Tibial nerve (tissue), 4 donors: ENCODE measurements at regions not wholly inside any gene's neighbourhood (a gene's known extent, or its start where the extent isn't known, plus 50 kb on each side); places are given as distances from the start of the nearest gene placed in this dataset.
A peak's percentile ranks its signal among the peaks of the same experiment; 100 is the strongest.

ENCODE experiments used
- DNase-seq, 2 donors: peaks; one replicate each; pipeline ENCODE4 v3.0.0-alpha.2; 2019; ENCODE audit warnings: low spot score in 2 of 2
- H3K27ac ChIP-seq, 4 donors: fragments of 200-600 bp; sonication (generic) in 3 of 4; one replicate each; pipeline ENCODE4 v1.5.1; 2017 to 2019; ENCODE audit warnings: mild to moderate bottlenecking in 1 of 4
- H3K27me3 ChIP-seq, 2 donors: fragments of 200-600 bp; sonication (generic) in 1 of 2; one replicate each; pipeline versions ENCODE4 v1.5.1 to v1.6.0; 2017 to 2019
- H3K36me3 ChIP-seq, 3 donors: fragments of 200-600 bp; sonication (generic); one replicate each; pipeline ENCODE4 v1.5.1; 2018 to 2019
- H3K4me1 ChIP-seq, 4 donors: fragments of 200-600 bp; sonication (generic) in 3 of 4; one replicate each; pipeline ENCODE4 v1.5.1; 2017 to 2019
- H3K4me3 ChIP-seq, 4 donors: fragments of 200-600 bp; sonication (generic) in 3 of 4; one replicate each; pipeline ENCODE4 v1.5.1; 2017 to 2019; ENCODE audit warnings: mild to moderate bottlenecking in 1 of 4, moderate library complexity in 1 of 4
- H3K9me3 ChIP-seq, 4 donors: fragments of 200-600 bp; sonication (generic) in 3 of 4; one replicate each; pipeline ENCODE4 v1.5.1; 2017 to 2019
- CTCF ChIP-seq, 5 experiments: fragments of 200-600 bp in 3 of 5; fragments of 450-650 bp in 2 of 5; sonication (generic) in 3 of 5; IDR thresholded peaks; one replicate each; pipeline ENCODE4 v1.5.1; 2016 to 2019; ENCODE audit warnings: antibody characterized with exemption in 5 of 5, mild to moderate bottlenecking in 3 of 5, moderate library complexity in 2 of 5
- EP300 ChIP-seq, 2 donors: sonication (generic); formaldehyde crosslinking; IDR thresholded peaks; one replicate each; pipeline ENCODE4 v1.6.1; 2017; ENCODE audit warnings: antibody characterized with exemption in 2 of 2, mild to moderate bottlenecking in 1 of 2
- POLR2A ChIP-seq, 2 donors: fragments of 450-650 bp; IDR thresholded peaks; one replicate each; pipeline ENCODE4 v1.6.1; 2017; ENCODE audit warnings: antibody characterized with exemption in 2 of 2, mild to moderate bottlenecking in 2 of 2, moderate library complexity in 2 of 2
- WGBS, 2 donors: methylation state at CpG; one replicate each; pipeline ENCODE4 v1.1.5; 2018; 5-methylcytosine and 5-hydroxymethylcytosine counted together

DNA sequence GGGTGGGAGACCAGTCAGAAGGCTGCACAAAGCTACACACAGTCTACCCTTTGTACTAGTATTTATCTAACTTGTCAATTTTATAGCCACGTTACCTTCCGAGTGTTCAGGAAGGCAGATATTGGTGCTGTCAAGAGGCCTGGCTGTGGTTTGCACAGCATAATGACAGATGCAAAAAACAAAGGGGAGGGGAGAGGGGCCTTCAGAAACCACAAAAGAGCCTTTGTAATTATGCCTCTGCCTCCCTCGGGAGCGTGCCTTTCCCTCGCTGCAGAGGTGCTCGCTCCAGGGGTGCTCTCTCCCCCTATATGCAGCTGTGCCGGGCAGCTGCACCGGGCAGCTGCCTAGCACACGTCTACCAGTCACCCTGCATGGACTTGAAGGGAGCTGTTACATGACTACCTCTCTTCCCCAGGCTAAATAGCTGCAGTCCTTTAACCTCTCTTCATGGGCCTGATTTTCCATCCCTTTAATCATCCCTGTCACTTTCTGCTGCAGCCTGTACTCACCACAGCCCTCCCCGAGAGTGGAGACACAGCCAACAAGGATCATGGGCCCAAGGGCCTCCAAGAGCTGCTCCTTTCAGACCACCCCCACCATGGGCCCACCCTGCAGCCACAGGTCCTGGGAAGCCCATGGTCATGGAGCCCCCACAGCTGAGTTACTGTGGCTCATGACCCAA is 168.4 kb upstream of the PKDCC start:
- H3K9me3 ChIP-seq = no peaks in the 10 kb centered on the region
- TF ChIP-seq CTCF (IDR thresholded peaks at IDR 0.05) = no peak
- no peak for DNase-seq
- 31 to 36% methylated on average over 9 to 10 of the region's 10 CpGs for WGBS, 2 donors
- H3K4me1 ChIP-seq = peaks cover 0 to 35% (median 14%) of the 10 kb centered on the region in 4 donors
- peak overlapping the region in 2 of 4 donors; percentile 50 to 54 for H3K27ac ChIP-seq
- H3K27me3 ChIP-seq = no peaks in the 10 kb centered on the region
- H3K36me3 ChIP-seq = no peaks in the 10 kb centered on the region
- H3K4me3 ChIP-seq = no peak overlapping the region

- H3K27me3 ChIP-seq = no peaks in the 10 kb centered on the region
- H3K36me3 ChIP-seq = no peaks in the 10 kb centered on the region
- 68 to 77% methylated on average over 3 of the region's 3 CpGs for WGBS, 2 donors
- H3K4me3 ChIP-seq = no peak overlapping the region
- H3K27ac ChIP-seq = peak overlapping the region in 2 of 4 donors; percentile 50 to 54
- H3K4me1 ChIP-seq = peaks cover 0 to 35% (median 14%) of the 10 kb centered on the region in 4 donors
- no peak for DNase-seq
- TF ChIP-seq CTCF (IDR thresholded peaks at IDR 0.05) (no peak), POLR2A (IDR thresholded peaks at IDR 0.05) (no peak), EP300 (IDR thresholded peaks at IDR 0.05) (no peak)
- no peaks in the 10 kb centered on the region for H3K9me3 ChIP-seq
Measured at GRCh38 chr2:41880561-41881243, 167.1 kb upstream of the PKDCC start.

- H3K4me1 ChIP-seq = peaks cover 0 to 35% (median 14%) of the 10 kb centered on the region in 4 donors
- 81 to 84% methylated on average over 3 of the region's 3 CpGs for WGBS, 2 donors
Measured at GRCh38 chr2:41881249-41881648, 166.6 kb upstream of the PKDCC start.

DNA sequence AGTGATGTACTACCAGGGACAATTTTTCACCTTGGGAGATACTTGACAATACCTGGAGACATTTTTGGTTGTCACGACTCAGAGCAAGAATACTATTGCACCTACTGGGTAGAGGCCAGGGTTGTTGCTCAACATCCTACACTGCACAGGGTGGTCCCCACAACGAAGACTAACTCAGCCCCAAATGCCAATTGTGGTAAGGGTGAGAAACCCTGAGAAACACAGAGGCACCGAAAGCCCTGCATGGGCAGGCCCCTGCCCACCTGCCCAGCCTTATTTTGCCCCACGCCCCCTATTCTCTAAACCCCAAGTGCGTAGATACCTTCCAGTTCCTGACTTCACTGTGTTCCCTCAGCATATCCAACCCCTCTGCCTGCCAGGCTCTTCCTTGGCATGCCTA is 163.1 kb upstream of the PKDCC start:
- 96 to 98% methylated on average over 5 of the region's 5 CpGs for WGBS, 2 donors

More at GRCh38 chr2:41881249-41881648, 166.6 kb upstream of the PKDCC start:
- H3K27ac ChIP-seq = peak overlapping the region in 1 of 4 donors; percentile 50
- no peak for TF ChIP-seq CTCF (IDR thresholded peaks at IDR 0.05)
- TF ChIP-seq EP300 (IDR thresholded peaks at IDR 0.05) = peak in 1 of 2 donors; percentile 50
- H3K27me3 ChIP-seq = no peaks in the 10 kb centered on the region
- H3K9me3 ChIP-seq = no peaks in the 10 kb centered on the region
- no peak for DNase-seq
- no peaks in the 10 kb centered on the region for H3K36me3 ChIP-seq
- H3K4me3 ChIP-seq = no peak overlapping the region

More for the DNA sequence above, 163.1 kb upstream of the PKDCC start:
- Histone ChIP-seq H3K9me3 (no peaks in the 10 kb centered on the region), H3K4me1 (peaks cover 0 to 15% (median 1%) of the 10 kb centered on the region in 4 donors), H3K36me3 (no peaks in the 10 kb centered on the region), H3K4me3 (no peak overlapping the region), H3K27me3 (no peaks in the 10 kb centered on the region), H3K27ac (no peak overlapping the region)
- DNase-seq = no peak
- TF ChIP-seq POLR2A (IDR thresholded peaks at IDR 0.05) (no peak), EP300 (IDR thresholded peaks at IDR 0.05) (no peak), CTCF (IDR thresholded peaks at IDR 0.05) (no peak)
